Choroid plexus epithelial cell (primary cell): ENCODE measurements at regions not wholly inside any gene's neighbourhood (a gene's known extent, or its start where the extent isn't known, plus 50 kb on each side); places are given as distances from the start of the nearest gene placed in this dataset.

Experiments used
- DNase-seq: peaks from one replicate; pipeline ENCODE4 v3.0.0-alpha.2; 2010; ENCODE audit warnings: low read depth
- H3K4me3 ChIP-seq: 2 replicates; pipeline ENCODE4 v1.5.1; 2011; ENCODE audit warnings: low read depth, mild to moderate bottlenecking, control low read depth, low read length, moderate library complexity
- CTCF ChIP-seq: conservative IDR thresholded peaks from 2 replicates; pipeline ENCODE4 v1.5.1; 2011; ENCODE audit warnings: low read depth, mild to moderate bottlenecking, control low read depth, inconsistent platforms, low read length, moderate library complexity

- no peak overlapping the region for H3K4me3 ChIP-seq
- no peak for DNase-seq
- no peak for TF ChIP-seq CTCF
Measured at GRCh38 chr20:16220826-16221225, 352.4 kb downstream of the KIF16B start.

- DNase-seq = no peak
- H3K4me3 ChIP-seq = no peak overlapping the region
- no peak for TF ChIP-seq CTCF
Measured at GRCh38 chr20:16219182-16219581, 354.1 kb downstream of the KIF16B start.

- H3K4me3 ChIP-seq = no peak overlapping the region
- no peak for DNase-seq
- no peak for TF ChIP-seq CTCF
Measured at GRCh38 chr20:16216914-16217230, 356.4 kb downstream of the KIF16B start.

GRCh38 chr20:16216227-16216913 is 356.9 kb downstream of the KIF16B start:
- peak; percentile 8 for DNase-seq
- no peak for TF ChIP-seq CTCF
- H3K4me3 ChIP-seq = no peak overlapping the region

GRCh38 chr20:16215041-16215440 is 358.2 kb downstream of the KIF16B start:
- no peak for TF ChIP-seq CTCF
- no peak for DNase-seq
- H3K4me3 ChIP-seq = no peak overlapping the region

GRCh38 chr20:16212790-16213189 is 360.5 kb downstream of the KIF16B start:
- no peak for TF ChIP-seq CTCF
- no peak for DNase-seq
- H3K4me3 ChIP-seq = no peak overlapping the region

- H3K4me3 ChIP-seq = no peak overlapping the region
- TF ChIP-seq CTCF = no peak
- DNase-seq = no peak
Measured at GRCh38 chr20:16209951-16210361, 363.3 kb downstream of the KIF16B start.
